ENCODE measurements at regions not wholly inside any gene's neighbourhood (a gene's known extent, or its start where the extent isn't known, plus 50 kb on each side); places are given as distances from the start of the nearest gene placed in this dataset.

- TF ChIP-seq SIN3A (IDR thresholded peaks at IDR 0.05; ENCODE audit: borderline replicate concordance, insufficient read depth, low read length) (no peak), REST (IDR thresholded peaks at IDR 0.05; ENCODE audit: insufficient read depth in 1 of 2, low read depth in 2 of 2, low read length in 2 of 2) (no peak), POLR2AphosphoS5 (IDR thresholded peaks at IDR 0.05; ENCODE audit: low read depth, low read length) (no peak), TAF1 (IDR thresholded peaks at IDR 0.05; ENCODE audit: borderline replicate concordance, insufficient read depth, low read length) (no peak), FOXP2 (optimal IDR thresholded peaks at IDR 0.05; ENCODE audit: borderline replicate concordance, extremely low read depth, extremely low read length, insufficient read depth) (no peak)
Observed at GRCh38 chr13:99842405-99842804, 129.2 kb downstream of the ZIC5 start.

- TF ChIP-seq FOXP2 (optimal IDR thresholded peaks at IDR 0.05; ENCODE audit: borderline replicate concordance, extremely low read depth, extremely low read length, insufficient read depth) (no peak), REST (IDR thresholded peaks at IDR 0.05; ENCODE audit: insufficient read depth in 1 of 2, low read depth in 2 of 2, low read length in 2 of 2) (no peak), SIN3A (IDR thresholded peaks at IDR 0.05; ENCODE audit: borderline replicate concordance, insufficient read depth, low read length) (no peak), TAF1 (IDR thresholded peaks at IDR 0.05; ENCODE audit: borderline replicate concordance, insufficient read depth, low read length) (no peak), POLR2AphosphoS5 (IDR thresholded peaks at IDR 0.05; ENCODE audit: low read depth, low read length) (no peak)
Observed at GRCh38 chr13:99836291-99836690, 135.3 kb downstream of the ZIC5 start.

- no peak for TF ChIP-seq POLR2AphosphoS5 (IDR thresholded peaks at IDR 0.05; ENCODE audit: low read depth, low read length)
- TF ChIP-seq FOXP2 (optimal IDR thresholded peaks at IDR 0.05; ENCODE audit: borderline replicate concordance, extremely low read depth, extremely low read length, insufficient read depth) = no peak
- no peak for TF ChIP-seq SIN3A (IDR thresholded peaks at IDR 0.05; ENCODE audit: borderline replicate concordance, insufficient read depth, low read length)
- no peak for TF ChIP-seq REST (IDR thresholded peaks at IDR 0.05; ENCODE audit: insufficient read depth in 1 of 2, low read depth in 2 of 2, low read length in 2 of 2)
- TF ChIP-seq TAF1 (IDR thresholded peaks at IDR 0.05; ENCODE audit: borderline replicate concordance, insufficient read depth, low read length) = no peak
Observed at GRCh38 chr13:99835442-99835841, 136.1 kb downstream of the ZIC5 start.

- TF ChIP-seq REST (IDR thresholded peaks at IDR 0.05; ENCODE audit: insufficient read depth in 1 of 2, low read depth in 2 of 2, low read length in 2 of 2) (no peak), SIN3A (IDR thresholded peaks at IDR 0.05; ENCODE audit: borderline replicate concordance, insufficient read depth, low read length) (no peak), FOXP2 (optimal IDR thresholded peaks at IDR 0.05; ENCODE audit: borderline replicate concordance, extremely low read depth, extremely low read length, insufficient read depth) (no peak), TAF1 (IDR thresholded peaks at IDR 0.05; ENCODE audit: borderline replicate concordance, insufficient read depth, low read length) (no peak), POLR2AphosphoS5 (IDR thresholded peaks at IDR 0.05; ENCODE audit: low read depth, low read length) (no peak)
Observed at GRCh38 chr13:99834246-99834645, 137.3 kb downstream of the ZIC5 start.

GRCh38 chr13:99832347-99832746 lies 139.2 kb downstream of the ZIC5 start:
- TF ChIP-seq FOXP2 (optimal IDR thresholded peaks at IDR 0.05; ENCODE audit: borderline replicate concordance, extremely low read depth, extremely low read length, insufficient read depth) = no peak
- TF ChIP-seq POLR2AphosphoS5 (IDR thresholded peaks at IDR 0.05; ENCODE audit: low read depth, low read length) = no peak
- TF ChIP-seq SIN3A (IDR thresholded peaks at IDR 0.05; ENCODE audit: borderline replicate concordance, insufficient read depth, low read length) = no peak
- no peak for TF ChIP-seq TAF1 (IDR thresholded peaks at IDR 0.05; ENCODE audit: borderline replicate concordance, insufficient read depth, low read length)
- no peak for TF ChIP-seq REST (IDR thresholded peaks at IDR 0.05; ENCODE audit: insufficient read depth in 1 of 2, low read depth in 2 of 2, low read length in 2 of 2)

Data from PFSK-1 (cell line).